HCT116 (cell line): ENCODE measurements at regions not wholly inside any gene's neighbourhood (a gene's known extent, or its start where the extent isn't known, plus 50 kb on each side); places are given as distances from the start of the nearest gene placed in this dataset.

Source experiments
- POLR2A ChIP-seq: IDR thresholded peaks from 2 replicates; pipeline ENCODE4 v1.7.0; 2011; ENCODE audit warnings: borderline replicate concordance; ENCODE audit not compliant: insufficient read depth, insufficient read length; ENCODE audit errors: extremely low read depth
- POLR2AphosphoS5 ChIP-seq: IDR thresholded peaks from 2 replicates; pipeline ENCODE4 v1.6.1; 2011; ENCODE audit warnings: mild to moderate bottlenecking, low read depth, low read length, moderate library complexity

DNA sequence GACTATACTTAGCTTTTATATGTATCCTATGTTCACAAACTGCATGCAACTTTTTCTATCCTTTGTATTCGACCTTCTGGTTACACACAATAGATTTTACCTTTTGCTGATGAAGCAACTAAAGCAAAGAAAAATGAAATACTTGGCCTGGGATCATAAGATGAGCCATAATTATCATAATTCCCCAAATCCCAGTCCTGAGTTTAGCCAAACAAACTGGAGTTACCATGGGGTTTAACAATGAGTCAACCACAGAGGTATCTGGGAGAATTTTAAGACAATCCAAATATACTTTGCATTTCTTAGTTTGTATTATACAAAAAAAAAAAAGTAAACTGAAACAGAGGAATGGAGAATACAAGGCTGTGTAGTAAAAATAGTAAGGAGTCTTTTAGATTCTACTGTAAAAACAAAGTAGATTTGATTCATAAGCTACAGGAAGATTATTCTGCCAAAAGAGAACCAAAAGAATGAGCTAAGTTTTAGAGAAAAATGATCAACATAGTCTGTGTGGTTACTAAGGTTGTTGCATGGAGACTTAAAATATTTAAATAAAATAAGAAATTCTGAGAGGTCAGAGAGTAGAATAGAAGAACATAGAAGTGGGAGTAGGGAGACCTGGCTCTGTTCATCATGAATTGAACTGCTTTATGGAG is 60.4 kb upstream of the GORAB start:
- TF ChIP-seq POLR2A: no peak
- no peak for TF ChIP-seq POLR2AphosphoS5
